Caki2 (cell line): ENCODE measurements at regions not wholly inside any gene's neighbourhood (a gene's known extent, or its start where the extent isn't known, plus 50 kb on each side); places are given as distances from the start of the nearest gene placed in this dataset.
A peak's percentile ranks its signal among the peaks of the same experiment; 100 is the strongest.

ENCODE experiments used
- DNase-seq: peaks from one replicate; pipeline ENCODE4 v3.0.0-alpha.2; 2015; ENCODE audit warnings: low read depth
- in situ Hi-C: cut with HindIII; loops from 2 replicates; pipeline ENCODE4 v1.10.0; 2016; ENCODE audit warnings: low sequenced_read_pairs, low pct_unique_long_range_greater_than_20kb, mixed read lengths

DNA sequence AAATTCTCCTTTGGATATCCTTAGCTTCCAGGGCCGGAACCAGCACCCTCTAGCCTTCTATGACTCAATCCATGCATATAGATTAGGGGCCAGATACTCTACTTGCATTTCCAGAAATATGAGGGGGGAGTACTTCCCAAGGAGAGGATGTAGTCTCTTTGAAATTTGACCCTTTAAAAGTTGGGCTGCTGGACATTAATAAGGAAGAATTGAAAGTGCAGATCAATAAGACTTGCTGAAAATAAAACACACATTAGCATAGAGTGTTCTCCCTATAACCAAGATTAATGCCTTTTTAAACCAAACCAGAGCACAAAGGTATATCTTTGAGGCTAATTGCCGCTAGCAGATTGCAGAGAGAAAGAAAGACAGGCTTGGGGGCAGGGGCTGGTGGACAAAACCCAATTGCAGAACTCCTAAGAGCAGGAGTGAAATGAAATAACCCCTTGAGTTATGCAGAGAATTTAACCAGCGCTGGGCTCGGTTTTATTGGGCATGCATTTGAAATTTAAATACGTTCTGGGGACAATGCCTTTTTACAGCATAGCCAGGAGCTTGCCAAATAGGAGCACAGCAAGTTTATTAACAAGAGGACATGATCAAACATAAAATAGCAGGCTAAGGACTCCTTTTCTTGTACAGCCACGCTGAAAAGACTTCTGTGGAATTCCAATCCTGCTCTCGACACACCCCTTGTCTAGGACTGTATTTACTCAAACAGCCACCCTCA lies 108.2 kb upstream of the SALL4 start:
- in situ Hi-C loops, result no loop called here
- no peak for DNase-seq

DNA sequence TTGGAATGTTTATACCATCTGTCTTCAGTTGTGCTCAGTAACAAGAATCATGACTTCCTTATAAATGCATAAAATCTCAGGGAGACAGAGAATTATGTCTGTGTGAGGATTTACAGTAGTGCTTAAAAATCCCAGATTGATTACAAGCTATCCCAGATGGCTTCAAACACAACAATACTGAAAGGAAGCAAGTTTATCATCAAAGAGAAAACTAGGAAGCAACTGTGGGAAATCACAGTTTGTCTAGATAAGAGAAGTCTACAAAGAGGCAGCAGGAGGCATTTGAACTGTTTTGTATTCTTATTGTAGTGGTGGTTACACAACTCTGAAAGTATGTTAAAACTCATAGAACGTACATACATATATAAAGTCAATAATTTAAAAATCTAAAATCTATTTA lies 104.4 kb upstream of the SALL4 start:
- no peak for DNase-seq
- in situ Hi-C loops, result no loop called here

DNA sequence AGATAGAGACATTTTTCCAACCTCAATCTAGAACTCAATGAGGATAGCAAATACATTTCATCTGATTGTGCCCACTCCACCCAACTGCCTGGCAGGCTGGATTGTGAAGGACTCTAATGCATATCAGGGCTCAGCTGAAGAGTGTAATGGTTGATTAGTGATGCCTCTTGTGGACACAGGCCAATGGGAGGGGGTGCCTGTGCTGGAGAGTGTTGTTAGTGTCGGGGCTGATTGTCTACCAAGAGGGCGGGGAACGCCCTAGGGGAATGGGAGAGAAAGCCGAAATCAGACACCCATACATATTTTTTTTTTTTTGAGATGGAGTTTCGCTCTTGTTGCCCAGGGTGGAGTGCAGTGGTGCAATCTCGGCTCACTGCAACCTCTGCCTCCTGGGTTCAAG lies 103.7 kb upstream of the SALL4 start:
- DNase-seq, result no peak
- in situ Hi-C loops, result no loop called here

GRCh38 chr20:51902933-51903332 lies 100.6 kb upstream of the SALL4 start:
- in situ Hi-C loops, result no loop called here
- DNase-seq, result no peak

DNA sequence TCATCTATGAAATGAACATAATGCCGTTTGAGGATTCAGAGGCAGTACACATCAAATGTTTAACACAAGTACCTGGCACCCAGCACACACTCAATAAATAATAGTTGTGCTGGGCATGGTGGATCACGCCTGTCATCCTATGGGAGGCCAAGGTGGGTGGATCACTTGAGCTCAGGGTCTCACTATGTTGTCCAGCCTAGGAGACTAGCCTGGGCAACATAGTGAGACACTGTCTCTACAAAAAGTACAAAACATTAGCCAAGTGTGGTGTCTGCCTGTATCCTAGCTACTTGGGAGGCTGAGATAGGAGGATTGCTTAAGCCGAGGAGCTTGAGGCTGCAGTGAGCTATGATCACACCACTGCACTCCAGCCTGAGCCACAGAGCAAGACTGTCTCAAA lies 98.1 kb upstream of the SALL4 start:
- DNase-seq, result no peak
- in situ Hi-C loops, result no loop called here

- no peak for DNase-seq
These were observed 97.4 kb upstream of the SALL4 start for GRCh38 chr20:51899674-51900073.

DNA sequence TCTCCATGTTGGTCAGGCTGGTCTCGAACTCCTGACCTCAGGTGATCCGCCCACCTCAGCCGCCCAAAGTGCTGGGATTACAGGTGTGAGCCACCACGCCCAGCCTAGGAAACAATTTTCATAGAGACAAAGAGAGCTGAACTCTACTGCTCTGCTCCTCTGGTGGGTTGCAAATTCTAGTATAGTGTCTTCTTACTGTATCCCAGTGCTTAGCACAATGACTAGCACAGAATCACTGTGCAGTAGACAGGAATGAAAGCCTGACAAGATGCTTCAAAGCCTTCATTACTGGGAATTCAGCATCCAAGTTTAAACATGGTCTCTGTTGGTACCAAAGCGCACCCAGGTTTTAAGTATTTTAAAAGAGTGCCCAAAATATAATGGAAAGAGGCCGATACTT lies 96.5 kb upstream of the SALL4 start:
- no peak for DNase-seq
- in situ Hi-C loops, result no loop called here

More at GRCh38 chr20:51899674-51900073, 97.4 kb upstream of the SALL4 start:
- in situ Hi-C loops, result no loop called here

GRCh38 chr20:51894619-51895018 lies 92.3 kb upstream of the SALL4 start:
- in situ Hi-C loops, result no loop called here
- no peak for DNase-seq

DNA sequence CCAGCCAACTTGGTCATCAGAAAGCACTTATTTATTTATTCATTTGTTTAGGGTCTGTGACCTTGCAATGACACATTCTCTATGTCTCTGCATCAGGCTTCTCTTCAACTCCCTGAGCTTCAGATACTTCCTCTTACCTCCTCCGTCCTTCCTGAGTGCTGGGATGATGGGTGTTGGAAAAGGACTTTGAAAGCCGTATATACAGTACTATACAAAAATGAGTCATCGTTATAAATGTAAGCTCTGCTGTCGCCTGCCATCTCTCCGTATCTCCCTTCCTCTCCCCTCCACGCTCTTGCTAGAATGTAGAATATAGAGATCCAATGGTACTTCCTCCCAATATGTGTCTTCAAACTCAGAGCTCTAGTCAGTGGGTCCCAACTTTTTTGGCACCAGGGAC lies 91.9 kb upstream of the SALL4 start:
- in situ Hi-C loops, result no loop called here

DNA sequence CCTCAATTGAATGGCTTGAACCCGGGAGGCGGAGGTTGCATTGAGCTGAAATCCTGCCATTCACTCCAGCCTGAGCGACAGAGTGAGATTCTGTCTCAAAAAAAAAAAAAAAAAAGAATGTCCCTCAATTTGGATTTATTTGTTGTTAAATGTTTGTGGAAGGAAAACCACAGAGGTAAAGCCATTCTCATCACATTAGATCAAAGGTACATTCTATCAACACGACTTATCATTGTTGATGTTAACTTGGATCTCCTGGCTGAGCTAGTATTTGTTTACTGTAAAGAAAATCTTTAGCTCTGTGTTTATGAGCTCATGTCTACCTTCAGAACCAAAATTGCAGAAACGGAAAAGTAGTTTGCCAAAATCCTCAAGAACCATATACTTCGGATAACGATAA lies 91.4 kb upstream of the SALL4 start:
- in situ Hi-C loops, result no loop called here

More for the DNA sequence above, 91.9 kb upstream of the SALL4 start:
- DNase-seq, result no peak

GRCh38 chr20:51890003-51890402 lies 87.7 kb upstream of the SALL4 start:
- in situ Hi-C loops, result no loop called here

More for the DNA sequence above, 91.4 kb upstream of the SALL4 start:
- no peak for DNase-seq

GRCh38 chr20:51889466-51889865 lies 87.1 kb upstream of the SALL4 start:
- no peak for DNase-seq
- in situ Hi-C loops, result no loop called here

More at GRCh38 chr20:51890003-51890402, 87.7 kb upstream of the SALL4 start:
- DNase-seq, result no peak

DNA sequence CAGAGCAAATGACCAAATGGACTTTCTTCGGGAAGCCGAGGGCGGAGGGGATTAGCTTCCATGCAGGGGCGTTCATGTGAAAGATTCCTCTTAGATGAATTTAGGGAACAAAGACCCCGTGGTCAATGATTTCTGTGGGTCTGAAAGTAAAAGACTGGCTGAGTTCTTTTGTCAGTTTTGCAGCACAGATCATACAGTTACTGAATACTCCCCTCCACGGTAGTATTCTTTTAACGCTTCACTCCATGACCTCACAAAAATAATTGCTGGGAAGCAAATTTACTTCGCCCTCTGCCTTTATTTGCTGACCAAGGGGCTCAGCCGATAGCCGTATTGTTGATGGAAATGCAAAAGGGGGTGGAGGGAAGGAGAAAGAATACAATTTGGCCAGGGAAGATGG lies 86.0 kb upstream of the SALL4 start:
- no peak for DNase-seq
- in situ Hi-C loops, result no loop called here

- in situ Hi-C loops, result no loop called here
- DNase-seq, result no peak
These were observed 84.7 kb upstream of the SALL4 start for GRCh38 chr20:51886891-51887608.

DNA sequence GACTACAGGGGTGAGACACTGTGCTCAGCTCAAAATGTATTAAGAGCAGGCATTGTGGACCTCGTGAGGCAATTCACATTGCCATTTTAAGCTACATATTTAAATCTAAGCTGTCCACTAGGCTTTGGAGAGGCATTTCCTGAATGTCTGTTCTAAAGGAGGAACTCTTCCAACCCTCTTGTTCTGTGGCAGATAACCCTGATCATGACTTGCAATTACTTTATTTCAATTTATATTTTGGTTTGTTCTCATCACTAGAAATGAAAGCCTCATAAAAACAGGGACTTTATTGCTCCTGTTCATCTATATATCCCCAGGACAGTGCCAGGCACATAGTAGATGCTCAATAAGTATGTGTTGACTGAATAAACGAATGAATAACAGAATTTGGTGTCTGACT lies 84.0 kb upstream of the SALL4 start:
- DNase-seq, result no peak
- in situ Hi-C loops, result no loop called here

DNA sequence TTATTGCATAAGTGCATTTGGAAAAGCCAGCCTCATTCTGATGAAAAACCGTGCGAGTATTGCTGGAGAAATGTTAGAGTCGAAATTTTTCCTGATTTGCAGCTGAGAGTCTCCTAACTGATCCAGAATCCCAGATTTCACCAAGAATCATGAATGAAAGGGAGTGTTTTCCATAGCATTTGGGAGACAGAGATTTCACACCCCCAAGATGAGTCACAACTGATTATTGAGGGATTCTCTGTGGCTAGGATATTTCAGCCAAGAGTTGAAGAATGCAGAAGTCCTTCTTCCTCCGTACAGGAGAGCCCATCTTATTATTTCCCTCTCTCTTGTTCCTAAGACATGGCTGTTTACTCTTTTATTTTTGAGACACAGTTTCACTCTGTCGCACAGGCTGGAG lies 82.2 kb upstream of the SALL4 start:
- no peak for DNase-seq
- in situ Hi-C loops, result no loop called here

DNA sequence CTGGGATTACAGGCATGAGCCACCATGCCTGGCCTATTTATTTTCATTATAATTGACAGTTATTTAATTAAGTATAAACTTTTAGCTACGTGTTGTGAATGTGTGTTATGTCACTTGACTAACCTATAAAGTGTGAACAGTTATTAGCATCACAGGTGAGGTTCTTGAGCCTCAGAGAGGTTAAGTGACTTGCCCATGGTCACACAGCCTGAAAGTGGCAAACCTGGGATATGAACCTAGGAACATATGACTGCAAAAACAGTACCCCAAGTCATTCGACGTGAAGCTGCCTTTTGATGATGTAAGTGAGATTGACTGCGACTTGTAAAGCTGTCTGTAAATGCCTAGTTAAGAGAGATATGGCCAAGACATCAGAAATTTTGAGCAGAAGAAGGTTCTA lies 77.9 kb upstream of the SALL4 start:
- in situ Hi-C loops, result no loop called here
- no peak for DNase-seq

DNA sequence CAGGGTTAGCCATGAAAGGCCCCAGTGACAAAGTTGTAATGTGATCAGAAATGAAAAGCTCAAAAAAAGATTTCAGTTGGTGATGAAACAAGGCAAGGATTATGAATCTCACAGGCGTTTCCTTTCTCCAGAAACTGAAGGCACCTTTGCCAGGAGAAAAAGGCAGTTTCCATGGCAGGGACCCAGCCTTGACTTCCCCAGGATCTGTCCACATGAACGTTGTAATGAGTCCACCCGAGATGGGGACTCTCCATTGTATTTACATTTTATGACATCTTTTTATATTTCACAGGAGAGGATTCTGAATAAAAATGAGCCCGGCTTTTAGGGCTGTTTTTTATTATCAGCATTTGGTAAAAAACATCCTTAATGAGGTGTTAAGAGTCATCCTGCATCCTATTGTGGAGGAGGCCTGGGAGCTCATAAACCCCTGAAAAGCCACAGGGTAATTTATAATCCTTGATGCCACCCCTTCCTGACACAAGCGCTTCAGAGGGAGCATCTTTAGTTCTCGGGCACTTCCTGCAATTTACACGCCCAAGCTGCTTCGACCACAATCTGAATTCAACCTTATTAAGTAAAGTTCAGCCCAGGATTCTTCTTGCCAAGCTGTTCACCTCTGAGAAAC lies 74.1 kb upstream of the SALL4 start:
- peak; percentile 16 for DNase-seq

DNA sequence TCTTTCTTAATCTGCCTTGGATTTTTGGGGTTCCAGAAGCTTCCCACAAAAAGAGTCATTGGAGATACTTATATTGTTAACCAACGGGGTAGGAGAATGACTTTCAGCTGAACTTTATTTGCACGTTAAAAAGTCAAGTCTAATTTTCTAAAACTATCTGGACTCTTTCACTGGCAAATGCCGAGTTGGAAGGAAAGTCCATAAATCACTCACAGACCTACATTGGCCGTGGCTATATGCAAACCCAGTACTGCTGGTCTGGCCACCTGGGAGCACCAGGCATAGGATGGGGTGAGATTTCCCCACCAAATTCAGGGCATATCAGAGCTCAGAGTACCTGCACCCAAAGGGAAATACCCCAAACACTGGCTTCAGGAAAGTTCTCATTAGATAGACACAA lies 71.3 kb upstream of the SALL4 start:
- no peak for DNase-seq
- in situ Hi-C loops, result no loop called here

More for the DNA sequence above, 74.1 kb upstream of the SALL4 start:
- in situ Hi-C loops, result no loop called here
